Fibroblast of lung (primary cell): ENCODE measurements at regions not wholly inside any gene's neighbourhood (a gene's known extent, or its start where the extent isn't known, plus 50 kb on each side); places are given as distances from the start of the nearest gene placed in this dataset.

Experiments used
- CTCF ChIP-seq, 2 donors: IDR thresholded peaks in 1 of 2; conservative IDR thresholded peaks in 1 of 2; 1 replicate in 1 of 2; 2 replicates in 1 of 2; pipeline ENCODE4 v1.5.1; 2011 to 2012; ENCODE audit warnings: low read length in 2 of 2, control low read depth in 1 of 2, inconsistent platforms in 1 of 2, low read depth in 1 of 2, mild to moderate bottlenecking in 1 of 2
- EZH2 ChIP-seq: IDR thresholded peaks from 2 replicates; pipeline ENCODE4 v1.5.1; 2012; ENCODE audit warnings: low read length, control low read depth, mild to moderate bottlenecking; ENCODE audit errors: missing control alignments

GRCh38 chr4:183830438-183830985 lies 74.6 kb upstream of the STOX2 start:
- TF ChIP-seq EZH2 (no peak), CTCF (conservative IDR thresholded peaks at IDR 0.05 in 1 of 2, IDR thresholded peaks at IDR 0.05 in 1 of 2; ENCODE audit: low read depth in 1 of 2, low read length in 2 of 2) (no peak)
